GM23338 (cell line): ENCODE measurements at regions not wholly inside any gene's neighbourhood (a gene's known extent, or its start where the extent isn't known, plus 50 kb on each side); places are given as distances from the start of the nearest gene placed in this dataset.
A peak's percentile ranks its signal among the peaks of the same experiment; 100 is the strongest.

Experiments
- ATAC-seq: fragments of 200-7000 bp; cut with Tn5 transposase; 3 replicates; pipeline ENCODE4 v1.9.1; 2020
- DNase-seq: peaks from one replicate; pipeline ENCODE4 v3.0.0-alpha.2; 2015; ENCODE audit warnings: low spot score
- H2AFZ ChIP-seq: fragments of 200-600 bp; sonication (generic); 2 replicates; pipeline ENCODE4 v1.8.0; 2016; ENCODE audit warnings: antibody characterized with exemption, mild to moderate bottlenecking, moderate library complexity
- H3F3A ChIP-seq: fragments of 200-600 bp; sonication (generic); replicated peaks from 2 replicates; pipeline ENCODE4 v1.8.0; 2017; ENCODE audit warnings: antibody characterized with exemption, mixed run types, low read depth
- H3K27ac ChIP-seq: fragments of 200-600 bp; sonication (generic); 2 replicates; pipeline ENCODE4 v1.6.1; 2016; ENCODE audit warnings: low read depth
- H3K27me3 ChIP-seq: fragments of 200-600 bp; sonication (generic); 2 replicates; pipeline ENCODE4 v1.8.0; 2016; ENCODE audit warnings: mild to moderate bottlenecking, mixed run types, moderate library complexity; ENCODE audit not compliant: insufficient read depth
- H3K36me3 ChIP-seq: fragments of 200-600 bp; sonication (generic); 2 replicates; pipeline ENCODE4 v1.8.0; 2016; ENCODE audit warnings: mild to moderate bottlenecking; ENCODE audit not compliant: insufficient read depth
- H3K4me1 ChIP-seq: fragments of 200-600 bp; sonication (generic); 2 replicates; pipeline ENCODE4 v1.8.0; 2016; ENCODE audit warnings: mild to moderate bottlenecking, moderate library complexity; ENCODE audit not compliant: insufficient read depth
- H3K4me2 ChIP-seq: fragments of 200-600 bp; sonication (generic); 2 replicates; pipeline ENCODE4 v1.7.1; 2017; ENCODE audit warnings: mixed run types
- H3K4me3 ChIP-seq: fragments of 200-600 bp; sonication (generic); 2 replicates; pipeline ENCODE4 v1.6.1; 2016; ENCODE audit warnings: mixed run types
- H3K79me2 ChIP-seq: fragments of 200-600 bp; sonication (generic); replicated peaks from 2 replicates; pipeline ENCODE4 v1.8.0; 2017; ENCODE audit warnings: mild to moderate bottlenecking; ENCODE audit not compliant: insufficient read depth
- H3K9me2 ChIP-seq: fragments of 200-600 bp; sonication (generic); 2 replicates; pipeline ENCODE4 v1.8.0; 2017; ENCODE audit not compliant: insufficient read depth
- H4K20me1 ChIP-seq: fragments of 200-600 bp; sonication (generic); replicated peaks from 2 replicates; pipeline ENCODE4 v1.8.0; 2017; ENCODE audit warnings: mild to moderate bottlenecking; ENCODE audit not compliant: insufficient read depth
- H3K27ac Mint-ChIP-seq: 2 replicates; pipeline ENCODE4 v1.8.0; 2020; ENCODE audit warnings: inconsistent platforms, mild to moderate bottlenecking, moderate library complexity, mixed read lengths
- H3K27me3 Mint-ChIP-seq: 3 replicates; pipeline ENCODE4 v1.8.0; 2022; ENCODE audit warnings: low read depth, mild to moderate bottlenecking, moderate library complexity, mixed read lengths, inconsistent platforms; ENCODE audit not compliant: insufficient read depth, poor library complexity
- H3K36me3 Mint-ChIP-seq: 3 replicates; pipeline ENCODE4 v1.8.0; 2021; ENCODE audit warnings: low read depth, mild to moderate bottlenecking, inconsistent platforms, moderate library complexity, mixed read lengths
- H3K4me1 Mint-ChIP-seq: 3 replicates; pipeline ENCODE4 v1.8.0; 2020; ENCODE audit warnings: mild to moderate bottlenecking, inconsistent platforms, mixed read lengths
- H3K4me3 Mint-ChIP-seq: 3 replicates; pipeline ENCODE4 v1.8.0; 2021; ENCODE audit warnings: moderate library complexity, mild to moderate bottlenecking, inconsistent platforms, mixed read lengths
- H3K9me3 Mint-ChIP-seq: 3 replicates; pipeline ENCODE4 v1.8.0; 2020; ENCODE audit warnings: moderate library complexity, mild to moderate bottlenecking, inconsistent platforms, mixed read lengths
- CREB1 ChIP-seq: fragments of 250-450 bp; sonication (Bioruptor Pico); IDR thresholded peaks from 2 replicates; pipeline ENCODE4 v1.5.0; 2020; ENCODE audit warnings: low read depth, mild to moderate bottlenecking, moderate library complexity
- CTCF ChIP-seq, 2 experiments: fragments of 200-600 bp in 1 of 2; sonication (generic) in 1 of 2; conservative IDR thresholded peaks; 2 replicates each; pipeline versions ENCODE4 v1.5.1 to v1.6.1; 2016 to 2017; ENCODE audit warnings: antibody characterized with exemption in 2 of 2, low read depth in 2 of 2, mild to moderate bottlenecking in 2 of 2, moderate library complexity in 1 of 2
- ETS1 ChIP-seq: IDR thresholded peaks from 2 replicates; pipeline ENCODE4 v1.6.1; 2016; ENCODE audit warnings: antibody characterized with exemption
- EZH2 ChIP-seq: fragments of 200-600 bp; sonication (generic); IDR thresholded peaks from one replicate; pipeline ENCODE4 v1.8.0; 2017; ENCODE audit warnings: antibody characterized with exemption, mild to moderate bottlenecking, low read depth; ENCODE audit not compliant: unreplicated experiment
- JUNB ChIP-seq: IDR thresholded peaks from one replicate; pipeline ENCODE4 v1.6.1; 2016; ENCODE audit warnings: antibody characterized with exemption; ENCODE audit not compliant: unreplicated experiment
- NANOG ChIP-seq: IDR thresholded peaks from 2 replicates; pipeline ENCODE4 v1.6.1; 2016; ENCODE audit warnings: antibody characterized with exemption, borderline replicate concordance
- POLR2AphosphoS5 ChIP-seq: IDR thresholded peaks from 2 replicates; pipeline ENCODE4 v1.6.1; 2016; ENCODE audit warnings: antibody characterized with exemption, low read depth
- STAT1 ChIP-seq: IDR thresholded peaks from one replicate; pipeline ENCODE4 v1.6.1; 2016; ENCODE audit warnings: antibody characterized with exemption; ENCODE audit not compliant: unreplicated experiment
- ZNF114 ChIP-seq: fragments of 250-450 bp; sonication (Bioruptor Pico); IDR thresholded peaks from 2 replicates; pipeline ENCODE4 v1.5.0; 2020; ENCODE audit warnings: mild to moderate bottlenecking, moderate library complexity
- ZNF331 ChIP-seq: fragments of 250-450 bp; sonication (Bioruptor Pico); IDR thresholded peaks from 2 replicates; pipeline ENCODE4 v1.5.0; 2020; ENCODE audit warnings: low read depth, mild to moderate bottlenecking, moderate library complexity
- ZNF462 ChIP-seq: fragments of 250-450 bp; sonication (Bioruptor Pico); IDR thresholded peaks from 2 replicates; pipeline ENCODE4 v1.5.0; 2020; ENCODE audit warnings: mild to moderate bottlenecking, moderate library complexity

GRCh38 chr11:81707881-81708280 lies 1025.8 kb downstream of the FAM181B start:
- DNase-seq (peak; percentile 53), ATAC-seq (peak; percentile 77)
- Histone ChIP-seq H3K4me1 (no peaks in the 10 kb centered on the region), H2AFZ (no peak overlapping the region), H3K27me3 (no peaks in the 10 kb centered on the region), H3K4me3 (no peak overlapping the region), H3K27ac (no peak overlapping the region), H3F3A (no peaks in the 10 kb centered on the region), H3K36me3 (no peaks in the 10 kb centered on the region), H4K20me1 (no peaks in the 10 kb centered on the region), H3K9me2 (no peaks in the 10 kb centered on the region), H3K4me2 (no peak overlapping the region), H3K79me2 (no peaks in the 10 kb centered on the region)
- Mint-ChIP-seq H3K4me3 (no peak overlapping the region), H3K9me3 (no peaks in the 10 kb centered on the region), H3K4me1 (no peaks in the 10 kb centered on the region), H3K27me3 (no peaks in the 10 kb centered on the region), H3K36me3 (no peaks in the 10 kb centered on the region), H3K27ac (no peak overlapping the region)
- TF ChIP-seq ZNF331 (CRISPR knock-in tag) (no peak), CTCF (conservative IDR thresholded peaks at IDR 0.05; ENCODE audit: low read depth in 2 of 2) (peak; percentile 79 to 85)

- no peak overlapping the region for H3K4me3 ChIP-seq
- H3K9me2 ChIP-seq: no peaks in the 10 kb centered on the region
- H3K27ac Mint-ChIP-seq: no peak overlapping the region
- H3K36me3 Mint-ChIP-seq: peaks cover 3% of the 10 kb centered on the region; the same call in 1 of the 3 replicates
- H3K27me3 Mint-ChIP-seq: no peaks in the 10 kb centered on the region
- H3K4me1 Mint-ChIP-seq: no peaks in the 10 kb centered on the region
- peaks cover 9% of the 10 kb centered on the region; the same call in 2 of the 3 replicates for H3K9me3 Mint-ChIP-seq
- H3K27me3 ChIP-seq: no peaks in the 10 kb centered on the region
- H3K36me3 ChIP-seq: no peaks in the 10 kb centered on the region
- no peak overlapping the region for H3K27ac ChIP-seq
- no peaks in the 10 kb centered on the region for H3K4me1 ChIP-seq
- H4K20me1 ChIP-seq: no peaks in the 10 kb centered on the region
- H3K79me2 ChIP-seq: no peaks in the 10 kb centered on the region
- no peak overlapping the region for H3K4me3 Mint-ChIP-seq
- peak overlapping the region; percentile 40; the same call in 1 of the 2 replicates for H2AFZ ChIP-seq
- no peak overlapping the region for H3K4me2 ChIP-seq
- DNase-seq (no peak), ATAC-seq (no peak)
- H3F3A ChIP-seq: no peaks in the 10 kb centered on the region
- TF ChIP-seq ZNF462 (CRISPR knock-in tag): no peak
- no peak for TF ChIP-seq ETS1
- TF ChIP-seq CREB1 (CRISPR knock-in tag): no peak
- TF ChIP-seq EZH2: no peak
- TF ChIP-seq ZNF331 (CRISPR knock-in tag): no peak
- no peak for TF ChIP-seq JUNB
- no peak for TF ChIP-seq ZNF114 (CRISPR knock-in tag)
- TF ChIP-seq STAT1: no peak
- no peak for TF ChIP-seq CTCF (conservative IDR thresholded peaks at IDR 0.05; ENCODE audit: low read depth in 2 of 2)
- TF ChIP-seq POLR2AphosphoS5: no peak
- TF ChIP-seq NANOG: no peak
Measured at GRCh38 chr11:81705283-81705682, 1028.4 kb downstream of the FAM181B start.
